ENCODE measurements at regions not wholly inside any gene's neighbourhood (a gene's known extent, or its start where the extent isn't known, plus 50 kb on each side); places are given as distances from the start of the nearest gene placed in this dataset.
"Not testable (repeated sequence)": the region's sequence is repeated elsewhere in the genome, so short reads cannot be mapped to it uniquely, and the experiment has no call there.

GRCh38 chr3:155995525-155996370 is 124.6 kb upstream of the KCNAB1 start:
- DNase-seq (ENCODE audit: low read depth), result peak; percentile 58

GRCh38 chr3:155996882-155997281 is 123.5 kb upstream of the KCNAB1 start:
- TF ChIP-seq MAX (IDR thresholded peaks at IDR 0.05; ENCODE audit: low read depth, low read length) (no peak), POLR2A (IDR thresholded peaks at IDR 0.05; ENCODE audit: extremely low read depth, insufficient read length) (no peak), MYC (IDR thresholded peaks at IDR 0.05; ENCODE audit: low read depth, low read length) (no peak), CTCF (IDR thresholded peaks at IDR 0.05; ENCODE audit: low read depth, low read length) (no peak)
- H3K4me3 ChIP-seq (ENCODE audit: low read depth, low read length), result no peak overlapping the region
- no peak for DNase-seq (ENCODE audit: low read depth)

More at GRCh38 chr3:155995525-155996370, 124.6 kb upstream of the KCNAB1 start:
- TF ChIP-seq POLR2A (IDR thresholded peaks at IDR 0.05; ENCODE audit: extremely low read depth, insufficient read length) (no peak), CTCF (IDR thresholded peaks at IDR 0.05; ENCODE audit: low read depth, low read length) (peak; percentile 48)
- H3K4me3 ChIP-seq (ENCODE audit: low read depth, low read length), result no peak overlapping the region

- H3K4me3 ChIP-seq (ENCODE audit: low read depth, low read length); DNase-seq (ENCODE audit: low read depth): not testable (repeated sequence)
These were observed 122.2 kb upstream of the KCNAB1 start for GRCh38 chr3:155998173-155998572.

GRCh38 chr3:156005736-156006135 is 114.6 kb upstream of the KCNAB1 start:
- H3K4me3 ChIP-seq (ENCODE audit: low read depth, low read length), result no peak overlapping the region
- no peak for DNase-seq (ENCODE audit: low read depth)
- TF ChIP-seq MYC (IDR thresholded peaks at IDR 0.05; ENCODE audit: low read depth, low read length) (no peak), MAX (IDR thresholded peaks at IDR 0.05; ENCODE audit: low read depth, low read length) (no peak), CTCF (IDR thresholded peaks at IDR 0.05; ENCODE audit: low read depth, low read length) (no peak)

GRCh38 chr3:156010829-156011228 is 109.5 kb upstream of the KCNAB1 start:
- H3K4me3 ChIP-seq (ENCODE audit: low read depth, low read length), result no peak overlapping the region
- TF ChIP-seq CTCF (IDR thresholded peaks at IDR 0.05; ENCODE audit: low read depth, low read length) (peak; percentile 31), MAX (IDR thresholded peaks at IDR 0.05; ENCODE audit: low read depth, low read length) (no peak)
- DNase-seq (ENCODE audit: low read depth), result peak; percentile 28

GRCh38 chr3:156014489-156014888 is 105.9 kb upstream of the KCNAB1 start:
- peak; percentile 6 for DNase-seq (ENCODE audit: low read depth)
- H3K4me3 ChIP-seq (ENCODE audit: low read depth, low read length), result no peak overlapping the region
- TF ChIP-seq MYC (IDR thresholded peaks at IDR 0.05; ENCODE audit: low read depth, low read length), result no peak
- no peak for TF ChIP-seq MAX (IDR thresholded peaks at IDR 0.05; ENCODE audit: low read depth, low read length)
- no peak for TF ChIP-seq CTCF (IDR thresholded peaks at IDR 0.05; ENCODE audit: low read depth, low read length)
- no peak for TF ChIP-seq POLR2A (IDR thresholded peaks at IDR 0.05; ENCODE audit: extremely low read depth, insufficient read length)
